A673 (cell line): ENCODE measurements at regions not wholly inside any gene's neighbourhood (a gene's known extent, or its start where the extent isn't known, plus 50 kb on each side); places are given as distances from the start of the nearest gene placed in this dataset.

ENCODE experiments used
- BruUV-seq: library from RNA; stranded (reverse); fragments of 400-500 nt; replicated peaks from 2 replicates; lab custom pipeline; 2021; lab: Mats Ljungman, UMichigan
- CTCF ChIA-PET: fragments of 300-600 bp; sonication (Branson Sonifier 250); formaldehyde crosslinking; loops from one replicate; lab custom pipeline; 2022; ENCODE audit warnings: antibody characterized with exemption; lab: Charles Lee
- POLR2A ChIA-PET: fragments of 300-600 bp; sonication (Branson Sonifier 250); formaldehyde crosslinking; loops from one replicate; lab custom pipeline; 2022; ENCODE audit warnings: antibody characterized with exemption; ENCODE audit not compliant: low non-redundant PET; lab: Charles Lee
- DNase-seq: peaks from one replicate; pipeline ENCODE4 v3.0.0-alpha.2; 2015; ENCODE audit warnings: low spot score
- H3K27ac ChIP-seq: fragments of 200-600 bp; sonication (generic); 2 replicates; pipeline ENCODE4 v1.5.1; 2016; ENCODE audit warnings: mixed run types, low read depth, mild to moderate bottlenecking, mixed read lengths, antibody characterized with exemption, low read length; ENCODE audit not compliant: poor library complexity, severe bottlenecking
- H3K27me3 ChIP-seq: fragments of 200-600 bp; sonication (generic); replicated peaks from 2 replicates; pipeline ENCODE4 v1.6.1; 2017; ENCODE audit warnings: mixed run types, low read depth, mild to moderate bottlenecking, mixed read lengths, antibody characterized with exemption, low read length; ENCODE audit not compliant: insufficient read depth, poor library complexity
- H3K36me3 ChIP-seq: fragments of 200-600 bp; sonication (generic); 2 replicates; pipeline ENCODE4 v1.6.1; 2016; ENCODE audit warnings: mixed run types, mild to moderate bottlenecking, mixed read lengths, antibody characterized with exemption, low read length; ENCODE audit not compliant: insufficient read depth, poor library complexity, severe bottlenecking
- H3K4me1 ChIP-seq: fragments of 200-600 bp; sonication (generic); 2 replicates; pipeline ENCODE4 v1.6.1; 2017; ENCODE audit warnings: mixed run types, mild to moderate bottlenecking, mixed read lengths, antibody characterized with exemption, low read length; ENCODE audit not compliant: insufficient read depth, poor library complexity, severe bottlenecking
- H3K4me3 ChIP-seq: fragments of 200-600 bp; sonication (generic); 2 replicates; pipeline ENCODE4 v1.5.1; 2016; ENCODE audit warnings: low read depth, mixed run types, mild to moderate bottlenecking, mixed read lengths, low read length; ENCODE audit not compliant: poor library complexity, severe bottlenecking
- H3K9me3 ChIP-seq: fragments of 200-600 bp; sonication (generic); 2 replicates; pipeline ENCODE4 v1.6.1; 2016; ENCODE audit warnings: mixed run types, low read depth, mild to moderate bottlenecking, mixed read lengths, antibody characterized with exemption, low read length; ENCODE audit not compliant: poor library complexity, severe bottlenecking
- CTCF ChIP-seq: fragments of 300-800, 200-600 bp; sonication (generic); conservative IDR thresholded peaks from 2 replicates; pipeline ENCODE4 v1.5.1; 2017; ENCODE audit warnings: low read depth, mild to moderate bottlenecking, antibody characterized with exemption, low read length, moderate library complexity, mixed read lengths
- EZH2 ChIP-seq: fragments of 200-600 bp; sonication (generic); IDR thresholded peaks from 2 replicates; pipeline ENCODE4 v1.6.1; 2017; ENCODE audit warnings: borderline replicate concordance, low read depth, mild to moderate bottlenecking, mixed read lengths, antibody characterized with exemption, low read length; ENCODE audit not compliant: poor library complexity, severe bottlenecking
- intact Hi-C: fragments of 100-400 bp; cut with micrococcal nuclease; formaldehyde crosslinking; loops from one replicate; pipeline ENCODE4 v1.10.0; 2022; ENCODE audit not compliant: unreplicated experiment

- CTCF ChIA-PET, result interaction anchor here (0.5 to 0.6 kb wide), 2 partner anchors 265 to 327 kb away, joined by 3 to 4 read pairs; no protein-coding TSS in a partner anchor
- intact Hi-C loops, result loop anchor here (5.0 kb wide), 1 partner anchor 240 kb away; the partner anchor contains the start of gene CUX2
- BruUV-seq, result no TSS peak
- H3K4me1 ChIP-seq, result peaks cover 7% of the 10 kb centered on the region
- TF ChIP-seq EZH2, result no peak
- peak; percentile 62 for TF ChIP-seq CTCF
- POLR2A ChIA-PET, result no interaction called here
- no peak overlapping the region for H3K4me3 ChIP-seq
- no peaks in the 10 kb centered on the region for H3K9me3 ChIP-seq
- H3K36me3 ChIP-seq, result no peaks in the 10 kb centered on the region
- H3K27me3 ChIP-seq, result no peaks in the 10 kb centered on the region
- peak; percentile 25 for DNase-seq
- no peak overlapping the region for H3K27ac ChIP-seq
These were observed 97.0 kb downstream of the PHETA1 start for GRCh38 chr12:111271674-111272418.

- POLR2A ChIA-PET, result no interaction called here
- CTCF ChIA-PET, result interaction anchor here (2.3 kb wide), 1 partner anchor 28 kb away, joined by 5 read pairs; no protein-coding TSS in a partner anchor
- Histone ChIP-seq H3K36me3 (no peaks in the 10 kb centered on the region), H3K4me3 (no peak overlapping the region), H3K27me3 (no peaks in the 10 kb centered on the region), H3K9me3 (no peaks in the 10 kb centered on the region), H3K27ac (no peak overlapping the region), H3K4me1 (peaks cover 7% of the 10 kb centered on the region)
- TF ChIP-seq EZH2 (no peak), CTCF (no peak)
- intact Hi-C loops, result loop anchor here (5.0 kb wide), 1 partner anchor 238 kb away; the partner anchor contains the start of gene CUX2
- no TSS peak for BruUV-seq
- no peak for DNase-seq
These were observed 98.1 kb downstream of the PHETA1 start for GRCh38 chr12:111270774-111271173.

GRCh38 chr12:111270239-111270638 is 98.7 kb downstream of the PHETA1 start:
- DNase-seq, result peak; percentile 52
- H3K27ac ChIP-seq, result no peak overlapping the region
- TF ChIP-seq CTCF (no peak), EZH2 (no peak)
- H3K4me3 ChIP-seq, result no peak overlapping the region
- no TSS peak for BruUV-seq
- H3K36me3 ChIP-seq, result no peaks in the 10 kb centered on the region
- H3K9me3 ChIP-seq, result no peaks in the 10 kb centered on the region
- POLR2A ChIA-PET, result interaction anchor here (0.5 to 0.6 kb wide), 2 partner anchors 208 to 540 kb away, joined by 6 to 7 read pairs; no protein-coding TSS in a partner anchor
- peaks cover 7% of the 10 kb centered on the region for H3K4me1 ChIP-seq
- intact Hi-C loops, result loop anchor here (5.0 kb wide), 1 partner anchor 238 kb away; the partner anchor contains the start of gene CUX2
- CTCF ChIA-PET, result interaction anchor here (2.3 kb wide), 1 partner anchor 29 kb away, joined by 5 read pairs; no protein-coding TSS in a partner anchor
- no peaks in the 10 kb centered on the region for H3K27me3 ChIP-seq
